ENCODE measurements at regions not wholly inside any gene's neighbourhood (a gene's known extent, or its start where the extent isn't known, plus 50 kb on each side); places are given as distances from the start of the nearest gene placed in this dataset.
"Not testable (repeated sequence)": the region's sequence is repeated elsewhere in the genome, so short reads cannot be mapped to it uniquely, and the experiment has no call there.

DNA sequence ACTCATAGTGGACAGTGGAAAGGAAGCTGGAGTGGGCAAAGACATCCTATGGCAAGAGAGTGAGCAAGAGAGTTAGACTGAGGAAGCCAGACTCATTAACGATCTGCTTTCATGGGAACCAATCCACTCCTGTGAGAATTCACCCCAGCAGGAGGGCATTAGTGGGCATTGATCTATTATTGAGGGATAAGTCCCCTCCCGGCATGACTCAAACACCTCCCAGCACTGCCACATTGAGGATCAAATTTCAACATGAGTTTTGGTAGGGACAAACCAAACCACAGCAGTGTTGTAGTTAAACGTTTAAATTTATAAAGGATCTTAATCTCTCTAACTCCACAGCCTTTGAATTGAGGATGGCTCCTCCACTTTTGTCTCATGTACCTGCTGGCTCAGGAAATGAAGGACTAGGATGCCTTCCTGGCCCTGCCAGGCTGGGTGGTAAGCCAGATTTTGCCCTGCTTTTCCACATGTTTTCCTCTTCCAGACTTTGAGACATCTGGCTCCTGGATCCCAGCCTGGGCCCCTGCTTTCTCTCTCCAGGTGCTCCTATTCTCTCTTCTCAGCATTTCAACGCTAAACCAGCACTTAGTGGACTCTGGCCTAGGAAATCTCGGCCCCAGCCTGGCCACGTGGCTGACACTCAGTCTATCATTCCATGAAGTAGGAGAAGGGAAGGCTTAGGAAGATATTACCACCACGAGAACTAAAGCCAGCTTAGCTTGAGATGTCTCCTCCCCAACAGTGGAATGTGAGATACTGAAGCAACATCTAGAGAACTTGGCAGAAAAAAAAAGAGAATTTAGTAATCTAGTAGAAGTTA is 96.5 kb upstream of the PIP4K2A start:
- no peak overlapping the region for H3K4me3 ChIP-seq (ENCODE audit: low read depth, low read length)
- TF ChIP-seq, protein P1, sequence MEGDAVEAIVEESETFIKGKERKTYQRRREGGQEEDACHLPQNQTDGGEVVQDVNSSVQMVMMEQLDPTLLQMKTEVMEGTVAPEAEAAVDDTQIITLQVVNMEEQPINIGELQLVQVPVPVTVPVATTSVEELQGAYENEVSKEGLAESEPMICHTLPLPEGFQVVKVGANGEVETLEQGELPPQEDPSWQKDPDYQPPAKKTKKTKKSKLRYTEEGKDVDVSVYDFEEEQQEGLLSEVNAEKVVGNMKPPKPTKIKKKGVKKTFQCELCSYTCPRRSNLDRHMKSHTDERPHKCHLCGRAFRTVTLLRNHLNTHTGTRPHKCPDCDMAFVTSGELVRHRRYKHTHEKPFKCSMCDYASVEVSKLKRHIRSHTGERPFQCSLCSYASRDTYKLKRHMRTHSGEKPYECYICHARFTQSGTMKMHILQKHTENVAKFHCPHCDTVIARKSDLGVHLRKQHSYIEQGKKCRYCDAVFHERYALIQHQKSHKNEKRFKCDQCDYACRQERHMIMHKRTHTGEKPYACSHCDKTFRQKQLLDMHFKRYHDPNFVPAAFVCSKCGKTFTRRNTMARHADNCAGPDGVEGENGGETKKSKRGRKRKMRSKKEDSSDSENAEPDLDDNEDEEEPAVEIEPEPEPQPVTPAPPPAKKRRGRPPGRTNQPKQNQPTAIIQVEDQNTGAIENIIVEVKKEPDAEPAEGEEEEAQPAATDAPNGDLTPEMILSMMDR (conservative IDR thresholded peaks at IDR 0.05; ENCODE audit: low read depth, low read length): no peak
- no peak for DNase-seq (ENCODE audit: low read depth)

DNA sequence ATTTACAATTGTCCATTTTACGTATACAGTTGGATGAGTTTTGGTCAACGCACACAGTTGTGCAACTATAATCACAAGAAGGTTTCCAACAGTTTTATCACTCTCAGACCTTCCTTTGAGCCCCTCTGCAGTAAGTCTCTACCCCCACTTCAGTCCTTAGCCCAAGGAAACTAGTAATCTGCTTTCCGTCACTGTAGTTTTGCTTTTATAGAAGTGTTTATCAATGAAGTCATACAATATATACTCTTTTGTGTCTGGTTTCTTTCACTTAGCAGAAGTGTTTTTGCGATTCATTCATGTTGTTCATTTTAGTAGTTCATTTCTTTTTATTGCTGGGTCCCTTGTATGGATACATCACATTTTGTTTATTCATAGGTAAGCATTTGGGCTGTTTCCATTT is 92.9 kb upstream of the PIP4K2A start:
- DNase-seq (ENCODE audit: low read depth): no peak
- H3K4me3 ChIP-seq (ENCODE audit: low read depth, low read length): no peak overlapping the region
- TF ChIP-seq, protein P1 (conservative IDR thresholded peaks at IDR 0.05; ENCODE audit: low read depth, low read length): no peak

DNA sequence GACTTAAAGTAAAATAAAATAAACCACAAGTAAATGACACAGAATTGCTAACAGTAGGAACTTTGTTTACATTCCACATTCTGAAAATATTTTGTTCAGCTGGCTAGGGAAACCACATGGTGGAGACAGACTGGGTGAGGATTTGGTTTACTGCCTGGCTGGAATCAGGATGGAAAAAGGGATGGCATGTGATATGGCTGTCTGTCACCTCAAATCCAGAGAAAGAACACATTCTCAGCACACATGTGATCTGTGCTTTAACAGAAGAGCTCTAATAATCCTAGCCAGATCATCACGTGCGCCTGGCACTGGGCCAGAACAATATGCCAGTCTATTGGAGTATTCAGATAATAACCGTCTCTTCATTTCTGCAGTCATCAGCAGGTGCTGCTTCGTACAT is 90.9 kb upstream of the PIP4K2A start:
- no peak overlapping the region for H3K4me3 ChIP-seq (ENCODE audit: low read depth, low read length)
- TF ChIP-seq, protein P1 (conservative IDR thresholded peaks at IDR 0.05; ENCODE audit: low read depth, low read length): no peak
- peak; percentile 55 for DNase-seq (ENCODE audit: low read depth)

DNA sequence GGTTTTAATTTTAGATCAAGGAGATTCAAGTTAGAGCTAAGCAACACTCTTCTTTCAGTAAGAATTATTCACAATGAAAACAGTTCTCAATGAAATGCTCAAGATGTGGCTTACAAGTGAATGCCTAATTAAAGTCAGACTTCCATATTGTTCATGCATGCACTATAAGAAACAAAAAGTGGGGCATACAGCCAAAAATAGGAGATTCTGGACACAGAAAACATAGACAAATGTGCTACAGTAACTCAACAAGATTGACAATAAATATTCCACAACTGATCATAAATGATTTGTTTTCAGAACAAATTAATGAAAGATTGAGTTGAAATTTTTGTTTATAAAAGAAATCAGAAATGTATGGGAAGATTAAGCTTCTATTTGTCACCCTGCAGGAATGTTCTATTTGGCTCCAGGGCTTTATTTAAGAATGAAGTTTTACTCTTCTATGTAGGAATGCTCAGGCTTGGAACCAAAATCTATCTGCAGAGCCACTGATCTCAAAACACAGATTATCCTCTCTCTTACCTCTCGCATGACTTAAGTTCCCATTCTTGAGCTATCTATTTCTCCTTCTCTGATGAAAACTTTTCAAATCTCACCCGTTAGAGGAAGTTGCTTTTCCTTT is 89.0 kb upstream of the PIP4K2A start:
- no peak for DNase-seq (ENCODE audit: low read depth)
- TF ChIP-seq, protein P1 (conservative IDR thresholded peaks at IDR 0.05; ENCODE audit: low read depth, low read length): no peak
- H3K4me3 ChIP-seq (ENCODE audit: low read depth, low read length): no peak overlapping the region

DNA sequence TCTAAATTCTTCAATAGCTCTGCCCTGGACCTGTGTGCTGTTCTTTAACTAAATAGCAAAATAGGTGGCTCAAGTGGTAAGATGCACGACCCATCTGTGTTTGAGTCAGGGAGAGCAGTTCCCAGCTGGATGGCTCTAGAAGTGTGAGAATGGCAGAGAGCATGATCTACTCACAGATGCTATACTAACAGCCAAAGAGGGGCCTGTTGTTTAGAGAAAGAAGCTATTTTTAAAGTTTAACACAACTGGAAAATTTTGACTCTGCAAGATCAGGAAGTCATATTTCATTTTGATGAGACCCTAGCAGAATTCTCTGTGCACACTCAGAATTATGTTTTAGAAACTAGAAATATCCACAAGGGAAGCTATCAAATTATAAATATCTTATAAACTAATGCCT is 87.4 kb upstream of the PIP4K2A start:
- TF ChIP-seq, protein P1 (conservative IDR thresholded peaks at IDR 0.05; ENCODE audit: low read depth, low read length): no peak
- no peak for DNase-seq (ENCODE audit: low read depth)
- no peak overlapping the region for H3K4me3 ChIP-seq (ENCODE audit: low read depth, low read length)

DNA sequence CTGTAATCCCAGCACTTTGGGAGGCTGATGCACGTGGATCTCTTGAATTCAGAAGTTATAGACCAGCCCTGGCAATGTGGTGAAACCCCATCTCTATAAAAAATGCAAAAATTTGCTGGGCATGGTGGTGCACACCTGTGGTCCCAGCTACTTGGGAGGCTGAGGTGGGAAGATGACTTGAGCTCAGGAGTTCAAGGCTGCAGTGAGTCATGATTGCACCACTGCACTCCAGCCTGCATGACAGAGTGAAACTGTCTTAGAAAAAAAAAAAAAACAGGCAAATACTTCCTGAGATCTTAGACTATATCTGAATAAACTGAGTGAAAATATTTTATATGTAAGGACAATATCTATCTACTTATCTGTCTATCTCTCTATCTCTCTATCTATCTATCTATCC is 83.4 kb upstream of the PIP4K2A start:
- not testable (repeated sequence) for H3K4me3 ChIP-seq (ENCODE audit: low read depth, low read length); DNase-seq (ENCODE audit: low read depth)

DNA sequence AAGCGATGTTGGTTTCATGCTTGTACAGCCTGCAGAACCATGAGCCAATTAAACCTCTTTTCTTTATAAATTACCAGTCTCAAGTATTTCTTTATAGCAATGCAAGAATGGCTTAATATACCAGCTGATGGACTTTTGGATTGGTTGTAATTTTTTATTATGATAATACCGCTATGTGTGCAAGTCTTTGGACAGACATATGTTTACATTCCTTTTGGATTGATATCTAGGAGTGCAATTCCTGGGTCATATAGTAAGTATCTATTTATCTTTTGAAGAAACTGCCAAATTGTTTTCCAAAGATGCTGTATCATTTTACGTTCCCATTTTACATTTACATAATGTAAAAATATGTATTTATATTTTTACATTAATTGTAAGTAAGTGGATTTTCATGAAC is 81.2 kb upstream of the PIP4K2A start:
- DNase-seq (ENCODE audit: low read depth): no peak
- no peak overlapping the region for H3K4me3 ChIP-seq (ENCODE audit: low read depth, low read length)
- TF ChIP-seq, protein P1 (conservative IDR thresholded peaks at IDR 0.05; ENCODE audit: low read depth, low read length): no peak

All from epithelial cell of proximal tubule (primary cell).